Erythroblast (primary cell): ENCODE measurements at regions not wholly inside any gene's neighbourhood (a gene's known extent, or its start where the extent isn't known, plus 50 kb on each side); places are given as distances from the start of the nearest gene placed in this dataset.

Experiments
- GATA1 ChIP-seq: IDR thresholded peaks from 2 replicates; pipeline ENCODE4 v1.6.1; 2011; ENCODE audit warnings: low read depth, mild to moderate bottlenecking, control low read depth, low read length, moderate library complexity
- POLR2A ChIP-seq: IDR thresholded peaks from 2 replicates; pipeline ENCODE4 v1.6.1; 2011; ENCODE audit warnings: mild to moderate bottlenecking, low read length

DNA sequence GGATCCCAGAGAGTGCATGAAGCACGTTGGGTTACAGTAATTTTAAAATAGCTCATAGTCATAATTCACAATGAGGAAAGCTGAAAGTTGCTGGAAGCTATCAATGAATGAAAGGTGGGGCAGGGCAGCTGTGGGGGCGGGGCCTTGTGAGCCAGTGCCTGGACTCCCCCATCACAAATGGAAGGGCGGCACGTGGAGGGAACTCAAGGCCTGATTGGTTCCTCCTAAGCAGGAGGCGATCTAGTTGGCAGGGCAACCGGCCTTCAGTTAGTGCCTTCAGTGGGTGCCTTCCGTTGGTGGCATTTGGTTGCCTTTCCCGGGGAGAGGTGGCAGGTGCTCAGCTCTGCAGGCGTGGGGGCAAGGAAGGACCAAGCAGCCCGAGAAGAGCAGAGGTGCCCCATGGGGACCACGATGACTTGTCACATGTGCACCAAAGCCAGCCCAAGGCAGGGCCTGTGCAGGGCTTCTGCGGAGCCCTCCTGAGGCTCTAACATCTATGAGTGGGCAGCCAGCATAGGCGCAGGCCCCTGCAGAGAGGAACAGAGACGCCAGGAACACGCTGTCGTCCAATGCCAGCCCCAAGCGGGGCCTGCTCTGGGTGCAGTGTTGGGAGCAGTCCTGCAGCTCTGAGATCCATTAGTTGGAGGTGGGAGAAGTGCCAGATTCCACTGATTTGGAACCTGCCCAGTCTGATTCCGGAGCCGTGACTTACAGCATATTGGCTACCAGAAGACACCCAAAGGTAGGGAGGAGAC lies 59.8 kb upstream of the PDSS1 start:
- TF ChIP-seq POLR2A (no peak), GATA1 (no peak)
